SKM-1 (cell line): ENCODE measurements at regions not wholly inside any gene's neighbourhood (a gene's known extent, or its start where the extent isn't known, plus 50 kb on each side); places are given as distances from the start of the nearest gene placed in this dataset.

ENCODE experiments used
- DNase-seq: peaks from one replicate; lab custom pipeline; 2025; ENCODE audit not compliant: unreplicated experiment; lab: John Stamatoyannopoulos, UW

- no peak for DNase-seq
Observed at GRCh38 chr15:95226835-95227234, 995.5 kb downstream of the MCTP2 start.

DNA sequence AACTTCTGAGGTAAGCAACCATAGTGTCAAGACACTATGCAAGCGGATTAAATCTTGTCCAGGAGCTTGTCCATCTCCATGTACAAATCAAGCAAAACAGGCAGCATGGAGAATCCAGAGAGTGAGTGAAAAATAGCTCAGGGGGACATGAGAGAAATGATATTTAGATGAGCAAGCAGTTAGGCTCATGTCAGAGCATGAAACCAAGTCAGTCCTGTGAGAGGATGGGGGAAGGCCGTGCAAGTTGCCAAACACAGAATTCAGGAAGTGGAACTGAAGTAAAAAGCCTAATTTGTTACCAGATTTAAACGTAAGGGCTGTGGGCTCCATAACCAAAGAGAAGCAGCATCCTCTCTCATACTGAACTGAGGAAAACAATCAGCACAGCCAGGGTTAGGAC lies 995.9 kb downstream of the MCTP2 start:
- no peak for DNase-seq

- no peak for DNase-seq
Observed at GRCh38 chr15:95228856-95229555, 997.6 kb downstream of the MCTP2 start.

DNA sequence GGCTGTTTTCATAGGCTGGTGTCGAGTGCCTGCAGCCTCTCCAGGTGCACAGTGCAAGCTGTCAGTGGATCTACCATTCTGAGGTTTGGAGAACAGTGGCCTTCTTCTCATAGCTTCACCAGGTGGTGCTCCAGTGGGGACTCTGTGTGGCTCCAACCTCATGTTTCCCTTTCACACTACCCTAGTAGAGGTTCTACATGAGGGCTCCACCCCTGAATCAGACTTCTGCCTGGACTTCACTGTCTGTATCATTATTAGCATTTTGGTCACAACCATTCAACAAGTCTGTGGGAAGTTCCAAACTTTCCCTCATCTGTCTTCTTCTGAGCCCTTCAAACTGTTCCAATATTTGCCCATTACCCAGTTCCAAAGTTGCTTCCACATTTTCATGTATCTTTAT lies 1003.7 kb downstream of the MCTP2 start:
- no peak for DNase-seq

GRCh38 chr15:95247071-95247984 lies 1016.0 kb downstream of the MCTP2 start:
- DNase-seq, result no peak

DNA sequence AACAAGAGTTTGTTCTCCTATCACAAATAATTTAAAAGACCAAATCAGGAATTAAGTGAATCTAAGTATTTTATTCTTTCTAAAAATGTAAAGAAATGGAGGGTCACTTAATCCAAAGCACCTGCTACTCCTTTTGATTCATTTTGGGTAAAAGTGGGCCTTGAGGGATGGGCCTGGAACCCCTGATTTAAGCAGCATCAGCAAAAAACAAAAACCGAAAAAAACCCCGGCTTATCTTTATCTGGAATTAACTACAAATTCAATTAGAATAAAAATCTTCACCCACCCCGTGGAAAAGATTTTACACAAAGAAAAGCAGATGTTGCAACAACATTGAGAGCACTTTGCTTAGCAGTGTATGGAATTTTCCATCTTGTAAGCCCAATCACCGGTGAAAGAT lies 1018.2 kb downstream of the MCTP2 start:
- no peak for DNase-seq

- no peak for DNase-seq
Observed at GRCh38 chr15:95252404-95252803, 1021.0 kb downstream of the MCTP2 start.

DNA sequence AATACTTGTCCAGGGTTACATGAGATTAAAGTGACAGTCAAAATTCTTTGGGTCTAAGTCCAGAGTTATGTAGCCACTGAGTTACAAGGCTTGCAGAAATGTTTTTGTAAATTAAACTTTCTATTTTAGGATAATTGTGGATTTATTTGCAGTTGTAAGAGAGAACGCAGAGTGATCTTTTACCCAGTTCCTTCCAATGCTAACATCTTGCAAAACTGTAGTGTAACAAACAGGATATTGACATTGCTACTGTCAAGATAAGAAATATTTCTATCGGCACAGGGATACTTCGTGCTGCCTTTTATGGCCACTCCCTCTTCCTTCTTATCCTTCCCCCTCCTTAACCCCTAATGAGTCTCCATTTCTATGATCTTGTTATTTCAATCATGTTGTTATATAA lies 1022.9 kb downstream of the MCTP2 start:
- no peak for DNase-seq

DNA sequence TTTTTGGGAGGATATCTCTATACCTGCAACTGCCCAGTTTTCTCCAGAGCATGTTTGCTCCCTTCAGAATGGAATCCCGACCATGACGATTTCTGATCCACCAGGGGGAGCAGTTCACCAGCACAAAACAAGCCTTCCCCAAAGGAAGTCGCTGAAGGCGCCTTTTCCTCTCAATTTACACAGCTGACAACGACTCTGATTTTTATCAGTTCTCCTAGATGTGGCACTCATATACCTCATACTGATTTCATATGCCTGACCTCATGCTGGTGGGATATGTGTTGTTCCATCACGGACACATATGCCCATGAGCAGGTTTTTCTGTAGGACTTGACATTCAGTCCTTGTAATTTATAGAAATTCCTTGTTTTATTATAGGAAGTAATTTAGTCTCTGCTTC lies 1028.2 kb downstream of the MCTP2 start:
- peak; percentile 37 for DNase-seq

DNA sequence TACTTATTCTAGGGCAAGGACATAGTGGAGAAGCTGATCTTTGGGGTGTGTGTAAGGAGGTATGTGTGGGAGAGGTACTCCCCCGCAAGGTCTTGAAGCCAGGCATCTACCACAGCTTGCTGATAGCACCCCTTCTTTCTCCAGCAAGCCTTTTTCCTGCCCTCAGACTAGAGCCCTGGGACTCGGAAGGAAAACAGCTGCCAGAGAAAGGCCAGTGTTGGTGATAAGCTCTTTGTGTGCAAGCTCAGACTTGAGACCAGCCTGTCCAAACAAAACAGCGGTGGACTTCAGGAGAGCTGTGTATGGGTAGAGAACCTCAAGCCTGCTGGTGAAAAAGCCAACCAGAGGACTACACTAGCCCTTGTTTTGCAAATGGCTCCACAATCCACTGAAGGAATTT lies 1028.6 kb downstream of the MCTP2 start:
- no peak for DNase-seq

DNA sequence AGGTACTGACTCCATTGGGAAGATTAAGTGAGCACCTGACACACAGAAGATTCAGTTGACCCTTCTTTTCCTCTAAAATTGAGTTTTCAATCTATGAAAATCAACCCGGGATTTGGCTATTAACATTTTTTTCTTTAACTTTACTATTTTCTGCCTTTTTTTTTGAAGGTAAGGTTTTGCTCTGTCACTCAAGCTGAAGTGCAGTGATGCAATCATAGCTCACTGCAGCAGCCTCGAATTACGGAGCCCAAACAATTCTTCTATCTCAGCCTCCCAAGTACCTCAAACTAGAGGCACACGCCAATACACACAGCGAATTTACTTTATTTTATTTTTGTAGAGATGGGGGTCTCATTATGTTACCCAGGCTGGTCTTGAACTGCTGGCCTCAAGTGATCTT lies 1029.5 kb downstream of the MCTP2 start:
- DNase-seq, result no peak

DNA sequence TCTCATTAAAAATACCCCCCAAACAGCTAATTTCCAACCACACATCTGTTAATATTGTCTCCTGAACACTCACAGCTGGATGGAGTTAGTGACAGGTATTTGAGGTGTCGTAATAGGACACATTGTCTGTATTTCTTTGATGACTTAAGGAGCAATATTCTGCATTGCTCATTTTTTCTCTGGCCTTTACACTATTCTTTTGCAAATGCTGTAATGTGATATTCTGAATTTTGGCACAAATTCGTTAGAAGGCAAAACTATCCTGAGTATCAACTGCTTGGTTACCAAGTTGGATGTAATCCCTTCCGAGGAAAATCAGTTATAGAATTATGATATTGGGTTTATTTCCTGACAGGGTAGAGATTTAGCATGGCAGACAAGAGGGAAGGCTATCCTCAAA lies 1030.2 kb downstream of the MCTP2 start:
- no peak for DNase-seq

- DNase-seq, result no peak
Observed at GRCh38 chr15:95261968-95262367, 1030.6 kb downstream of the MCTP2 start.

GRCh38 chr15:95262866-95263564 lies 1031.7 kb downstream of the MCTP2 start:
- no peak for DNase-seq

- DNase-seq, result no peak
Observed at GRCh38 chr15:95263751-95264150, 1032.4 kb downstream of the MCTP2 start.

DNA sequence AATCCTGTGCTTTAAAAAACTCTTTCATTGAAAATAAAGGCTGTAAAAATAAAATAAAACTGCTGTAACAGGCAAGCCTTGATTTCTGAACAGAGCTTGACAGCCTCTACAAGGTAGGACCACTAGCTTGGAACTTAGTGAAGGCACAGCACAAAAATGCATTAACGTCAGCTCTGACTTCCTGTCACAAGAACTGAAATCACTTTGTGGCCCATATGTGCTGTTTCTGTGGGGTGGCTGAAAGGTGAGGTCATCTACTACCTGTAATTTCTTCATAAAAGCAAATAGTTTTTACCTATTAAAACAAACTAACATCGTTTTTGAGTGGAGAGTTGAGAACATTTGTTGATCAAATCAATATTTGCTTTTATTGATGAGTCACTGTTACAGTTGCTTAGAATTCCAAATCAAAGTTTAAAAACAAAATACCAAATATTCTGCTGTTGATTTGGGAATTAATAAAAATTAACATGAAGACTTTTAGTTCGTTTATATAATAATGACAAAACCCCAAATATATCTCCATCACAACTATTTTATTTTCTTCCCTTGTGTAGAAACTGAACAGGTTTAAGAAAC lies 1034.1 kb downstream of the MCTP2 start:
- DNase-seq, result no peak

- no peak for DNase-seq
Observed at GRCh38 chr15:95266451-95267061, 1035.2 kb downstream of the MCTP2 start.

- no peak for DNase-seq
Observed at GRCh38 chr15:95267481-95267880, 1036.1 kb downstream of the MCTP2 start.

DNA sequence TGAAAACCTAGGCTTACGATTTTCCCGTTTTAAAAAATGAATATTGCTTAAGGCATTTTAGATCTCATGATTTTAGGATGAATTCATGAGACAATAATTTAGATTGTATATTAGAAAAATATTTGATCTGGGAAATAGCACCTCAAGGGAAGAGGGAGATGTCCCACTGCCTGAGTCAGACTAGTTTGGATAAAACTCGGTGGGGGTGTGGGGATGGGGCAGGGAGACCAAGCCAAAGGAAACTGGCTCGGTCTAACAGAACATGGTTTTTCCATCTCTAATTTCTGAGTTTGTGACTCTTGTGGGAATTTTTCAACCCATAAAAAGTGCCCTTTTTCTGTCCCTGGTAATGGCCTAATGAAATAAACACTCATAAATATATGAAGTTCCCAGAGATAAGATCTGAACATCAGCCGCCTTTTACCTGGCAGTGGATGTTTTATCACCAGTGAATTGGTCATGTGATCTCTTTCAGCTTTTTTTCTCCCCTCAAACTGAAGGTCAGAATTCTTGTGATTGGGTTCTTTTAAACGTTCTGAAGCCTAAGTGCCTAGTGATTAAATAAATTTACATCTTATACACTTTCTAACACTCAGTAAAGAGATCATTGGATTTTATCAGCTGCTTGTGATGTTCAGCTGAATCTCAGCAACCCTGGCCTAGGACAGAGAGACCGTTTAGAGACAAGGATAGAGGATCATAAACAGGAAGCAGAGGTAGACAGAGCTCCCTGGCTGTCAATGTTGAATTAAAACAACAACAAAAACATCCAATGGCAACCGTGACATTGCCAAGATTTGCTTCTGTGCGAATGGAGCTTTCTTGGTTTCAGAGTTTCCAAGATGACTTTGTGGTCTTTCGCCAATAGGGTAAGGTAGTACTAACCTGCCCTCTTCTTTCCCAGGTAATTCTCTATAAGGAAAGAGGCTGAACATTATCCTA lies 1038.2 kb downstream of the MCTP2 start:
- no peak for DNase-seq

DNA sequence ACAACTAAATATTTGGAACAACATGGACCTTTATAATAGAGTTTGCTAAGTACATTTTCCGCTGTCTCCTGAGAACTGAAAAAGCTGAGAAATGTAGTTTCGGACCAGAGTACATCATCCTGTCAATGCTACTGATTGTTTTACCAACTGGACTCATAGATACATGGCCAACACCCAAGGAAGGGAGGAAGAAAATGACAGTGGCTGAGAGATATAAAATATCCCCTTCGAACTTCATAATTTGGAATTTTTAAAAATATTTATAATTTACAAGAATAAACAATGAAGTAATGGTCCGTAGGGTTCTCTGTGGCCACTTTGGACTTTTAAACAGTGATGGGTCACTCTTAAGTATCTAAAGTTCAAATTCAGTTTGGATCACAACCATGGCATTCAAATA lies 1042.7 kb downstream of the MCTP2 start:
- DNase-seq, result no peak
